ENCODE measurements at regions not wholly inside any gene's neighbourhood (a gene's known extent, or its start where the extent isn't known, plus 50 kb on each side); places are given as distances from the start of the nearest gene placed in this dataset.

DNA sequence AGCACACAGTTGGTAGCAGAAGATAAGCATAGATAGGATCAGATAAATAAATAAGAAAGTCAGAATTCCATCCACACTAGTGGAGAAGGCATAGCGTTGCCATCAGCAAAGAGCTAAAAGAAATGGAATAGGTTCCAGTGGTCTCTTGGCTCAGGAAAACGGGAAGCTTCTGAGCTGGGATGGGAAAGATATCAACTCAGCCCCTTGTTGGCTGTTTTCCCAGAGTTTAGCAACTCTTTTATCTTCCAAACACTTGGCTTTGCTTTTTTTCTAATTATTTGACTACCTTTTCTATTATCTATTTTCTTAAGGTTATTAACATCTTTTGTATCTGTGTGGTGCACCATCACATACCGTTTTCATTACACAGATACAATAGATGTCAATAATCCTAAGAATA is 445.7 kb upstream of the TRPC7 start:
- TF ChIP-seq POLR2AphosphoS5 (IDR thresholded peaks at IDR 0.05) (no peak), CTCF (IDR thresholded peaks at IDR 0.05) (no peak)
